Heart left ventricle (tissue), 13 donors: ENCODE measurements at regions not wholly inside any gene's neighbourhood (a gene's known extent, or its start where the extent isn't known, plus 50 kb on each side); places are given as distances from the start of the nearest gene placed in this dataset.

Experiments used
- POLR2A ChIP-seq, 2 donors: fragments of 450-650 bp; IDR thresholded peaks; one replicate each; pipeline ENCODE4 v1.6.1; 2017; ENCODE audit warnings: antibody characterized with exemption in 2 of 2, mild to moderate bottlenecking in 2 of 2, moderate library complexity in 2 of 2
- TF ChIP-seq, protein P1 (sequence below), 12 donors: fragments of 200-600 bp; sonication (generic) in 4 of 12; IDR thresholded peaks; one replicate each; pipeline versions ENCODE4 v1.5.0 to v1.8.0; 2018 to 2022; ENCODE audit warnings: antibody characterized with exemption in 12 of 12, mild to moderate bottlenecking in 5 of 12
- donor health status: ischemic (EF 13 %, LVEDD 7.1; RV severe dilation, severe dysfunction).
- donor health status: DM: no; HTN: yes; CAD: no.
- donor health status: DM: no; HTN: no; CAD: no.
- donor health status: ischemic (EF 25% LVEDD 6.9; RV normal size, moderate dysfunction).
- donor health status: ischemic (EF 25% LVEDD 5.7; RV mildly dilated, moderate dysfunction).
- donor health status: ischemic (EF 35%, LVEDD 5.7; RV mildly dilated, moderate dysfunction).
- donor health status: nonischemic (EF 11% LVEDD 7.7; RV severe dilation, severe dysfunction).
- donor health status: DM: yes; HTN: yes; CAD: no.
- donor health status: PGD.
- donor health status: ischemic (EF 29% LVEDD 5.4; RV normal size, mild dysfunction).
- donor health status: nonischemic (EF 23%, LVEDD 6.1; RV moderate dilation, normal function).

GRCh38 chr17:56018211-56018610, 135.1 kb upstream of the ANKFN1 start:
- no peak for TF ChIP-seq POLR2A (IDR thresholded peaks at IDR 0.05)
- TF ChIP-seq, protein P1, sequence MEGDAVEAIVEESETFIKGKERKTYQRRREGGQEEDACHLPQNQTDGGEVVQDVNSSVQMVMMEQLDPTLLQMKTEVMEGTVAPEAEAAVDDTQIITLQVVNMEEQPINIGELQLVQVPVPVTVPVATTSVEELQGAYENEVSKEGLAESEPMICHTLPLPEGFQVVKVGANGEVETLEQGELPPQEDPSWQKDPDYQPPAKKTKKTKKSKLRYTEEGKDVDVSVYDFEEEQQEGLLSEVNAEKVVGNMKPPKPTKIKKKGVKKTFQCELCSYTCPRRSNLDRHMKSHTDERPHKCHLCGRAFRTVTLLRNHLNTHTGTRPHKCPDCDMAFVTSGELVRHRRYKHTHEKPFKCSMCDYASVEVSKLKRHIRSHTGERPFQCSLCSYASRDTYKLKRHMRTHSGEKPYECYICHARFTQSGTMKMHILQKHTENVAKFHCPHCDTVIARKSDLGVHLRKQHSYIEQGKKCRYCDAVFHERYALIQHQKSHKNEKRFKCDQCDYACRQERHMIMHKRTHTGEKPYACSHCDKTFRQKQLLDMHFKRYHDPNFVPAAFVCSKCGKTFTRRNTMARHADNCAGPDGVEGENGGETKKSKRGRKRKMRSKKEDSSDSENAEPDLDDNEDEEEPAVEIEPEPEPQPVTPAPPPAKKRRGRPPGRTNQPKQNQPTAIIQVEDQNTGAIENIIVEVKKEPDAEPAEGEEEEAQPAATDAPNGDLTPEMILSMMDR (IDR thresholded peaks at IDR 0.05), result no peak
